Activated CD4-positive, alpha-beta T cell treated with anti-CD3 and anti-CD28 coated beads, Interleukin-2, amount 50 U/mL, for 16 hours (primary cell): ENCODE measurements at regions not wholly inside any gene's neighbourhood (a gene's known extent, or its start where the extent isn't known, plus 50 kb on each side); places are given as distances from the start of the nearest gene placed in this dataset.
A peak's percentile ranks its signal among the peaks of the same experiment; 100 is the strongest.

Experiments
- DNase-seq: peaks from one replicate; pipeline ENCODE4 v3.0.0-alpha.2; 2020

DNA sequence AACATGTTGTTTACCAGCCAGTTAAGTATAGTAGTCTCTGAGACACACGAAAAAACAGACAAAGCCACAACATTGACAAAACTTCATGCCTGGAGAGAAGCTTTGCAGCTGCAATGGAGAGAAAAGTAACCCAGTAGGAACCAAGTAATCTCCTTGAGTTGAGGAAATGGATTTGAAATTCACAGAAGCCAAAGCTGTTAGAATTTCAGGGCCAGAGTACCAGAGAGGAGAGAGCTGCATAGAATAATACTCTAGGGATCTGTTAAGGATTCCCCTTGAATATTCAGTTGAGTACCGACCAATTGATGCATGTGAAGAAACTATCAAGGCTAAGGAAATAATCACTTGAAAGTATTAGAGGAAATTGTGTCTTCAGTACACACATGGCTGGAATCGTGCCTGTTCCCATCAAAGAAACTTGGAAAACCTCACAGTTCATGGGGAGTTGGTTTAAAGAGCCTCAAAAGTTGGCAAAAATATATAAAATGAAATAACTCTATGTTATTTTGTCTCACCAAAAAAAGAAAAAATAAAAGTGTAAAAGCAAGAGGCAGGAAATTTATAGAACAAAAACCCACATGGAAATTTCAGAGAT, 324.0 kb upstream of the NEGR1 start:
- no peak for DNase-seq

- no peak for DNase-seq
Observed at GRCh38 chr1:72601035-72601674, 318.8 kb upstream of the NEGR1 start.

GRCh38 chr1:72586023-72586685, 303.8 kb upstream of the NEGR1 start:
- DNase-seq, result no peak

- no peak for DNase-seq
Observed at GRCh38 chr1:72579629-72580028, 297.3 kb upstream of the NEGR1 start.

- no peak for DNase-seq
Observed at GRCh38 chr1:72570815-72571214, 288.5 kb upstream of the NEGR1 start.

DNA sequence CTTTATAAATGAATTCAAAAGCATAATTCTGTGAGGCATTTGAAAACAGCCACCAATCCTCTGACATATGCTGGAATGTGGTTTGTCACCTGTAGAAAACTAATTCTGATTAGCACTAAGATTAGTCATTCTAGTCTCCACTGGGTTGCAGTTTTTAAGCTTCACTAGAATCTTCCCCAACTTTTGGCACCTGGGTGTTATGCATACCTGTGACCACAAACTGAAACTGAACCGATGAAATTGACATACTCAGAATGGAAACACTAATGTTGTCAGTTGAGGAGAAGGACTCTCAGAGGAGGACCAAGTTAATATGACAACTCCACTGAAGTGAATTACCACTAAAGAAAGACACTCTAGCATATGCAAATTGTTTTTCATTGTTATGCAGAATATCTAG, 285.8 kb upstream of the NEGR1 start:
- DNase-seq, result peak; percentile 5

DNA sequence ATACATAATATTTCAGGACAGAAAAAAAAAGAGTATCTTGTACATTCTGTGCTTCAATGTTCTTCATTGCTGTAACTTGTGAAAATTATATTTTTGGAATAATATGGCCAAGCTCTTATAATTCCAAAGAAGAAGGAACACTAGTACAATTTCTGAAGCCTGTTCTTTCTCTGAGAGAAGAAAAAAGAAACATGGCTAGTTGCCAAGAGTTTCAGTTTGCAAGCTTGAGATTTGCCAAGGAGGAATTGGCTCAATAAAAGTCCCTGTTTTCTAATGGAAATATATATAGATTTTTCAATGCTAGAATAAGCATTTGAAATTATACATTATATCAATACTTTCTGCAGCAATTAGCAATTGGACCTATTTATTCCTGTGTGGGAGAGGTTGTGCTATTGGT, 285.2 kb upstream of the NEGR1 start:
- no peak for DNase-seq

DNA sequence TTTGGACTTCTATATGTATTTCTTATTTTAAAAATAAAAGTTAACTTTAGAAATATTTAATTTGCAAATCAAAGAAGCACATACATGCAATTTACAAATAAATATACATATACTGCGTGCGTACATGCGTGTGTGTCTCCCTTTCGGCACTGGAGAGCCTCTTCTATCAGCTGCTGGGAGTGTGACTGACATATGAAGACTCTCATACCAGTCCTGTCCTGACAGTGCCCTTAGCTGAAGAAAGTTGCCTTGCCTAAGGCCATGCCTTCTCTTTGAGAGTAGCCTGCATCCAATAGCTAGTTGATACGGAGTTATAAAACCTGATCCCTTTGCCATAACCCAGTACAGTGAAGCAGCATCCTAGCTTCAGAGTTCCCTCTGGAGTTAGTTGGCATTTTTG, 282.4 kb upstream of the NEGR1 start:
- DNase-seq, result no peak

DNA sequence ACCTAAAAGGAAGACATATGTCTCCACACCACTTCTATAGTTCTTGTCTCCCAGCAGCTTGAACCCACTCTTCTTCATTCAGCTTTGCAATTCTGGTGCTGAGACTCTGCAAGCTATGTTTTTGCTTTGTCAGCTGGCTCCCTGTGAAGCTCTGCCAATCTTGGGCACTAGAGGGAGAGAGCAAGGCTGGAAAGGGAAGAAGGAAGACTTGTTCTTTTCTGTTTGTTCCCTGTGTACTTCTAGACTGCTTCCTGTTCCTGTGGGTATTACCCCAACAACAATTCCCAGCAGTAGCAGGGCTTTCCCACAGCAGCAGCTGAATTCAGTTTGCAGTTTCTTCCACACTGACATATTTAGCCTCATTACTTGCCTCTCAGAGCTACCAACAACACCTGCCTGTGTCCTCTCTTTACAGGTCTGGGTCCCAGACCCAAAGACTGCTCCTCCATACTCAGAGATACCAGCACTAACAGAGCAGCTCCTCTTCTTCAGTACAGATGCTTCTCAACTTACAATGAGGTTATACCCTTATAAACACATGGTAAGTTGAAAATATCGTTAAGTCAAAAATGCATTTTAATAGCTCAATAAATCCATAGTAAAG, 275.2 kb upstream of the NEGR1 start:
- DNase-seq, result no peak

GRCh38 chr1:72547412-72547811, 265.1 kb upstream of the NEGR1 start:
- no peak for DNase-seq

DNA sequence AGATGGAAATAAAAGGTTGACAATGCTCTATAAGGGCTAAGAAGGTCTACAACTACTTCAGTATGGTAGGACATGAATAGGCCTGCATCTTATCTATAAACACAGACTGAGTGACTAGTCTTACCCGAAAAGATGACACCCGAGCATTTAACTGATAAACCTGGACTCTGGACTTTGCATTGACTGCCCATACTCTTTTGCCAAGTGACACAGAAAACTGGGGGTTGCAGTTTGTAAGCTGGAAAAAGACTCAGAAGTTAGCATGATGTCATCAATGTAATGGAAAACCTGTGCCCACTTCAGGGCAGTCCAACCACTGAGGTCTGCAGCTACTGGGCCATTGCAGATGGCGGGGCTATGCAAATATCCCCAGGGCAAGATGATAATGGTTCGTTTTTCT, 258.3 kb upstream of the NEGR1 start:
- no peak for DNase-seq

- DNase-seq, result no peak
Observed at GRCh38 chr1:72535470-72535869, 253.1 kb upstream of the NEGR1 start.

DNA sequence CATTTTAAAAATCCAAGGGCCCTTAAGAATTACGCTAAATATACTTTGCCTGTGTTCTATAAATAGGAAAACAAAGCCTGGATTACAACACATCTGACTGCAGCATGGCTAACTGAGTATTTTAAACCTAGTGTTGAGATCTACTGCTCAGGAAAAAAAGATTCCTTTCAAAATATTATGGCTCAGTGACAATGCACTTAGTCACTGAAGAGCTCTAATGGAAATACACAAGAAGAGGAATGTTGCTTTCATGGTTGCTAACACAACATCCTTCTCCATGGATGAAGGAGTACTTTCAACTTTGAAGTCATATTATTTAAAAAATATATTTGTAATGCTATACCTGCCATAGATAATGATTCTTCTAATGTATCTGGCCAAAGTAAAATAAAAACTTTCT, 248.3 kb upstream of the NEGR1 start:
- DNase-seq, result no peak

DNA sequence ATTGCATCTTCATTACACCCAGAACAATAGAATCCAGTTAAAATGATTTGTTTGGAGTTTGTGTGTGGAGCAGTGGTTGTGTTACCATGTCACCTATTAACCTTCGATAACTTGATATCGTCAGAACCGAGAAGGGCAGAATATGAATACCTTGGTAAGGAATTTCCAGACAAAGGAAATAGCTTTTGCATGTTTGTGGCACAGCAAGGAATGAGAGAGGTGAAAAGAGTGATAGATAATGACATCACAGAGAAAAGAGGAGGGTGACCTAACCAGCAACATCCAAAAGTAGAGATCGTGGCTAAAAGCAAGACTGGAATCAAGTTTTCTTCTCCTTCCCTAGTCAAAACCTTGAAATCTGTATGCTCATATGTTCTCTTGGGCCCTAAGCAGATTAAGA, 244.6 kb upstream of the NEGR1 start:
- no peak for DNase-seq

DNA sequence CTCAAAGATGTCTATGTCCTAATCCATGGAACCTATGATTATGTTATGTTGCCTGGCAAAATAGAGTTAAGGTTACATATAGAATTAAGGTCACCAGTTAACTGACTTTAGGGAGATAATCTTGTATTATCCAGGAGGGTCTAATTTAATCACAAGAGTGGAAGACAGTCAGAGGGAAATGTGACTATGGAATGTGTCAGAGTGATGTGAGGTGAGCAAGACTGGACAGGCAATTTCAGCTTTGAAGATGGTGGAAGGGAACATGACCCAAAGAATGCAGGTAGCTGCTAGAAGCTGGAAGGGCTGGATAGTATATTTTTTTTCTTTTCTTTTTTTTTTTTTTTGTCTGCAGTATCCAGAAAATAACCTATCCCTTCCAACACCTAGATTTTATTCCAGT, 241.7 kb upstream of the NEGR1 start:
- DNase-seq, result no peak

DNA sequence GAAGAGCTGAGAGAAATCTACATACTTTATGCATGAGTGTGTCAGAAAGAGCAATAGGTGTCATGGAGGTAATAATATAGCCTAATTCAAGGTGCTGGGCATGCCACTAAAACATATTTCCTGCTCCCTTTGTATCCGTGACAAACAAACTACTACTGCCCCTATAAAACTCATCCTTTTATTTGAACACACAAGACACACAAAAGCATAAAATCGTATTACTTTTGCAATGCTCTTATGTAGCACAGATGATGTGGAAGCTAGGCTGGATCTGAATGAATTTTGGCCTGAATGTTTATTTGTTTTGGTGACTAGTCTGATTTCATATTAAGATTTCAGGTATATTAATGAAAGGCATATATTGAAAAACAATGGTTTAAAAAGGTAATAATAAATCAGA, 239.3 kb upstream of the NEGR1 start:
- no peak for DNase-seq

DNA sequence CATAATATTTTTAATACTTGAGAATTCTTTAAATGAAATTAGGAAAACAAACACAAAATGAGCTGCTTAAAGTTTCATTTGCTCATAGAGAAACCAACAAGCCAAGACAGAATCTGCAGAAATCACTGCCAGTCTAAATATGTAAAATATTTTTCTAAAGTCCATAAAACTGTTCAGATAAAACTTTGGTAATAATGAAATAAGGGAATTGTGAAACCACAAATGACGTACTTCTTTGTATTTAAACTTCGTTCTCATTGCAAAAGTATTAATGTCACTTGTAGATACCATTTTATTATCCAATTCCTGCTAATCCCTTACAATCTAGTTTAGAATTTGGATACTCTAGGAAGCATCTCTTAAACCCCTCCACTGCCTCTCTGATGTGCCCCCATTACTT, 234.5 kb upstream of the NEGR1 start:
- DNase-seq, result no peak

DNA sequence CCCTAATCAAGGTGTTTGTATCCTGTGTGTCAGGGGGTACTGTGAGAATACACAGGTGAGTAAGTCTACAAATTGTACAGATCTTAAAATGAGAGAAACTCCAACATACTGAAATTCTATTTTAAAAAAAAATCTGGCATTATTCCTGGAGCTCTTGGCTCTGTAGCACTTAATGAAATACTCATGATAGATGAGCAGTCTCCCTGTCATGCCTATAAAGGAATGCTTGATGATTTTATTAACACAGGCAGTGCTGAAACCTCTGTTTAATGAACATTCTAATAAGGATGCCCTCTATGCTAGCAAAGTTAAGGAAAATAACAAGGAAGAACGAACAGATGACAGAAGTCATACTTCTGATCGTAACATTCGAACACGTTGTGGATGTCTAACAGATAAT, 233.9 kb upstream of the NEGR1 start:
- no peak for DNase-seq

DNA sequence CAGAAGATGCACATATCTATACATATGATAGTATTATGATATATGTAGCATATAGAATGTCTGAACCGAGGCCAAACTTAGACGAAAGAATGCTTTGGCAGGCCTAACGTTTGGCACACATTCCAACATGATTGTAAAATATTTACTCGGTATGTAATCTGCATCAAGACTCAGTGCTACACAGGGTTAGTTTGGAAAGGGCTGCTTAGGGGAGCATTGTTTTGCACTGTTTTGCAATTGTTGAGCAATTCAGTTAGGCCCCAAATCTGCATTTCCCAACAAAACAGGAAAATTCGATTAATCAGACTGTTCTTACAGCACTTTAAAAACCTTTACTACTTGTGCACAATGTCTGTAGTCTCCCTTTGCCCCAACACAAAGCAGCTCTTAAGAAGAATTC, 216.0 kb upstream of the NEGR1 start:
- DNase-seq, result no peak

DNA sequence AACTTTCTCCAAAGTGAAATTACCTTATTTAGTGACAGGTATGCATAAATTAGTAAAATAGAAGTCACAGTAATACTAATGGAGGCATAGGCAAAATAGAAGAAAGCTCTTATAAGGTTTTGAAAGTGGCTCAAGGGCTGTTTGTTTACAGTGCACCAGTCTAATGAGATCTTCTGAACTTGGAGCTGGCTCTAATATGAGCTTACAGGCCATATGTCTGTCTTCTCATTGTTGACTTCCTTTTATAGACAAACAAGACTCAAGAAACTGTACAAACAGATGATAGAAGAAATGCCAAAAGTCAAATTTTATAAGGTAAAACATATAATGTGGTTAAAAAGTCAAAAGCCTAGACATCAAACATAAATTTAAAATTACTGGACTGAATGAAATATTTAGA, 207.5 kb upstream of the NEGR1 start:
- no peak for DNase-seq

- no peak for DNase-seq
Observed at GRCh38 chr1:72485801-72486200, 203.5 kb upstream of the NEGR1 start.

DNA sequence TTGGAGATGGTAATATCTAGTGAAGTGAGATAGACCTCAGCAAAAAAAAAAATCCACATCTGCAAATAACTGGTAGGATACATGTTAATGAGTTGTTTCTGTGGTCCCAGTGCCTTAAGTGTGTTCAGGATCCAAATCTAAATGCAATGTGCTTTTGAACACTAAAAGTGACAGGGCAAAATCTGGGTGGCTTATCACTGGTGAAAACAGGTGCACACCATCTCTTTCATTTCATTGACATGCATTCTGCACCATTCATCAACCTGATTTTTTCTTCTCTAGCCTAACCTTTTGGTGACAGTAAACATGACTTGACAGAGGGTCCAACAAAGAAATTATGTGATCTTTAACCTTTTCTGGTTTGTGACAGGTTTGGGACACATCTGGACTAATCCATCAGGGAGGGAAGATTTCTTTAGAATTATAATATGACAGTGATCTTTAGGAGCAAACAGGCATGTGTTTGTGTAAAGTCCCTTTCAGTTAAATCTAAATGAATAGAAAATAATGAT, 201.6 kb upstream of the NEGR1 start:
- DNase-seq, result no peak

DNA sequence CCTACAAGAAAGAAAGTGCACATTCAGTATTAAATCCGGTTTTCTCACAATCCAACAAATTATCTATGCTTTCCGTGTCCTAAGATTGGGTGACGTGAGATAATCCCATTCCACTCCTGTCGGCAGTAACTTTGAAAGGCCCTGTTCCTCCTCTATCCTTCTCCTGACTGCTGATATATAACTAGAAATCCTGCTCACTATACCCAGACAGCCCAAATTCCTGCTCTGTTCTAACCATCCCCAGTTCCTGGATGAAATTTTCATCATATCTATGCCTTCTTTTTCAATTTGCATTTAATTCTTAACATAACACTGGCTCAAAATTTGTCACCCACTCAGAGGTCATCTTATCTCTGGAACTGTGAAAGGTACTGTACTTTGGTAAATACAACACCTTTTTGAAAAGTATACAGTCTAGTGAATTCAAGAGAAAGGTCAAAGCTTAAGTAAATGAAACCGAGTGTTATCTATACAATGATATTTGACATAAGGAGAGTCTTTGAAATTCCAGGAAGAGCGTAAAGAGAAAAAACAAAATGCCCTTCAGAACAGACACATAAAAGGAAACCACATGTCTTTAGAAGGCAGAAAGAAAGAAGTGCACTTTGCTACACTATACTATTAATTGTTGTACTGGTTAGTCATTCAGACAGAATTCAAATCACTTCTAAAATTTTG, 200.5 kb upstream of the NEGR1 start:
- DNase-seq, result no peak
